ENCODE measurements at regions not wholly inside any gene's neighbourhood (a gene's known extent, or its start where the extent isn't known, plus 50 kb on each side); places are given as distances from the start of the nearest gene placed in this dataset.

- no peak for TF ChIP-seq CTCF (IDR thresholded peaks at IDR 0.05; ENCODE audit: low read depth, low read length)
- no peak overlapping the region for H3K27ac ChIP-seq
- DNase-seq, result no peak
- H3K36me3 ChIP-seq, result no peaks in the 10 kb centered on the region
- H3K9me3 ChIP-seq (ENCODE audit: severe bottlenecking), result peaks cover 11% of the 10 kb centered on the region
- H3K27me3 ChIP-seq (ENCODE audit: insufficient read depth, low read depth, severe bottlenecking), result no peaks in the 10 kb centered on the region
- H3K4me3 ChIP-seq (ENCODE audit: low read depth, low read length), result no peak overlapping the region
These were observed 50.8 kb upstream of the CACNA2D3 start for GRCh38 chr3:54071601-54072000.

GRCh38 chr3:54069961-54070360 lies 52.4 kb upstream of the CACNA2D3 start:
- H3K27ac ChIP-seq, result no peak overlapping the region
- no peak for TF ChIP-seq CTCF (IDR thresholded peaks at IDR 0.05; ENCODE audit: low read depth, low read length)
- no peaks in the 10 kb centered on the region for H3K36me3 ChIP-seq
- no peak overlapping the region for H3K4me3 ChIP-seq (ENCODE audit: low read depth, low read length)
- DNase-seq, result no peak
- peaks cover 11% of the 10 kb centered on the region for H3K9me3 ChIP-seq (ENCODE audit: severe bottlenecking)
- no peaks in the 10 kb centered on the region for H3K27me3 ChIP-seq (ENCODE audit: insufficient read depth, low read depth, severe bottlenecking)

GRCh38 chr3:54067055-54067698 lies 55.2 kb upstream of the CACNA2D3 start:
- no peak overlapping the region for H3K4me3 ChIP-seq (ENCODE audit: low read depth, low read length)
- H3K27ac ChIP-seq, result no peak overlapping the region
- no peaks in the 10 kb centered on the region for H3K27me3 ChIP-seq (ENCODE audit: insufficient read depth, low read depth, severe bottlenecking)
- TF ChIP-seq CTCF (IDR thresholded peaks at IDR 0.05; ENCODE audit: low read depth, low read length), result no peak
- no peaks in the 10 kb centered on the region for H3K36me3 ChIP-seq
- peaks cover 11% of the 10 kb centered on the region for H3K9me3 ChIP-seq (ENCODE audit: severe bottlenecking)
- DNase-seq, result no peak

- H3K9me3 ChIP-seq (ENCODE audit: severe bottlenecking), result peaks cover 11% of the 10 kb centered on the region
- TF ChIP-seq CTCF (IDR thresholded peaks at IDR 0.05; ENCODE audit: low read depth, low read length), result no peak
- H3K27ac ChIP-seq, result no peak overlapping the region
- no peak overlapping the region for H3K4me3 ChIP-seq (ENCODE audit: low read depth, low read length)
- DNase-seq, result no peak
- H3K27me3 ChIP-seq (ENCODE audit: insufficient read depth, low read depth, severe bottlenecking), result no peaks in the 10 kb centered on the region
- no peaks in the 10 kb centered on the region for H3K36me3 ChIP-seq
These were observed 56.1 kb upstream of the CACNA2D3 start for GRCh38 chr3:54066253-54066652.

- H3K4me3 ChIP-seq (ENCODE audit: low read depth, low read length), result no peak overlapping the region
- DNase-seq, result no peak
- no peaks in the 10 kb centered on the region for H3K27me3 ChIP-seq (ENCODE audit: insufficient read depth, low read depth, severe bottlenecking)
- H3K27ac ChIP-seq, result no peak overlapping the region
- H3K9me3 ChIP-seq (ENCODE audit: severe bottlenecking), result peaks cover 8% of the 10 kb centered on the region
- H3K36me3 ChIP-seq, result no peaks in the 10 kb centered on the region
- TF ChIP-seq CTCF (IDR thresholded peaks at IDR 0.05; ENCODE audit: low read depth, low read length), result no peak
These were observed 56.8 kb upstream of the CACNA2D3 start for GRCh38 chr3:54065586-54065985.

GRCh38 chr3:54065140-54065539 lies 57.2 kb upstream of the CACNA2D3 start:
- Histone ChIP-seq H3K4me3 (ENCODE audit: low read depth, low read length) (no peak overlapping the region), H3K36me3 (no peaks in the 10 kb centered on the region), H3K27ac (no peak overlapping the region), H3K27me3 (ENCODE audit: insufficient read depth, low read depth, severe bottlenecking) (no peaks in the 10 kb centered on the region), H3K9me3 (ENCODE audit: severe bottlenecking) (peaks cover 4% of the 10 kb centered on the region)
- DNase-seq, result no peak
- TF ChIP-seq CTCF (IDR thresholded peaks at IDR 0.05; ENCODE audit: low read depth, low read length), result no peak
